ENCODE measurements at regions not wholly inside any gene's neighbourhood (a gene's known extent, or its start where the extent isn't known, plus 50 kb on each side); places are given as distances from the start of the nearest gene placed in this dataset.

DNA sequence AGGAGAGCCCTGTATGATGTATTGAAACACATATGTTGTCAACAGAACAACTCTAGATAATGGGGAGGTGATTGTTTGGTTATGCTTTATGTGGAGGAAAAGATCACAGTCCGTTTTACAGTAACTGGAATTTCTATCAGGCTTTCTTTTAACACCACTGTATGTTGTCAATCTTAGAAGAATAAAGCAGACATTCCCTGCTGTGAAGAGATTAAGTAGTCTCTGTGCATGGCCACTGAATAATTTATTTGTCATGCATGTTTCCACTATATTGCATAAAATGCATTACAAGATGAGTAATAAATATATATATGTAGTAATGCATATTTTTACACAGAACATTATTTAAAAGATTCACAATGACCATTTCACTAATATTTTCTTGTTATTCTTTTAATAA lies 440.0 kb downstream of the ANKRD7 start:
- TF ChIP-seq SUZ12 (IDR thresholded peaks at IDR 0.05) (no peak), TARDBP (IDR thresholded peaks at IDR 0.05) (no peak), SP1 (IDR thresholded peaks at IDR 0.05) (no peak), CTBP1 (IDR thresholded peaks at IDR 0.05; ENCODE audit: borderline replicate concordance) (no peak), ZNF384 (IDR thresholded peaks at IDR 0.05) (no peak)
